ENCODE measurements at regions not wholly inside any gene's neighbourhood (a gene's known extent, or its start where the extent isn't known, plus 50 kb on each side); places are given as distances from the start of the nearest gene placed in this dataset.

DNA sequence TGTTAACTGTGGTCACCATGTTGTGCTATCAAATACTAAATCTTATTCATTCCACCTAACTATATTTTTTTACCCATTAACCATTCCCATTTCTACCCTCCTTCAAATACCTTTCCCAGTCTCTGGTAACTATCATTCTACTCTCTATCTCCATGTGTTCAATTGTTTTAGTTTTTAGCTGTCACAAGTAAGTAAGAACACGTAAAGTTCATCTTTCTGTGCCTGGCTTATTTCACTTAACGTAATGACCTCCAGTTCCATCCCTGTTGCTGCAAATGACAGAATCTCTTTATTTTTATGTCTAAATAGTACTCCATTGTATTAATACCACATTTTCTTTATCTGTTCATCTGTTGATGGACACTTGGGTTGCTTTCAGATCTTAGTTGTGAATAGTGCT is 485.1 kb upstream of the CD180 start:
- H3K27me3 Mint-ChIP-seq (ENCODE audit: low read depth): no peaks in the 10 kb centered on the region; the same call in 1 of the 2 replicates
- DNase-seq (ENCODE audit: low spot score): no peak
- H3K27ac Mint-ChIP-seq: no peak overlapping the region
- H3K4me3 Mint-ChIP-seq: no peak overlapping the region
- peaks cover 25% of the 10 kb centered on the region for H3K36me3 Mint-ChIP-seq
- H3K4me1 Mint-ChIP-seq: peaks cover 18% of the 10 kb centered on the region
- TF ChIP-seq, protein P1, sequence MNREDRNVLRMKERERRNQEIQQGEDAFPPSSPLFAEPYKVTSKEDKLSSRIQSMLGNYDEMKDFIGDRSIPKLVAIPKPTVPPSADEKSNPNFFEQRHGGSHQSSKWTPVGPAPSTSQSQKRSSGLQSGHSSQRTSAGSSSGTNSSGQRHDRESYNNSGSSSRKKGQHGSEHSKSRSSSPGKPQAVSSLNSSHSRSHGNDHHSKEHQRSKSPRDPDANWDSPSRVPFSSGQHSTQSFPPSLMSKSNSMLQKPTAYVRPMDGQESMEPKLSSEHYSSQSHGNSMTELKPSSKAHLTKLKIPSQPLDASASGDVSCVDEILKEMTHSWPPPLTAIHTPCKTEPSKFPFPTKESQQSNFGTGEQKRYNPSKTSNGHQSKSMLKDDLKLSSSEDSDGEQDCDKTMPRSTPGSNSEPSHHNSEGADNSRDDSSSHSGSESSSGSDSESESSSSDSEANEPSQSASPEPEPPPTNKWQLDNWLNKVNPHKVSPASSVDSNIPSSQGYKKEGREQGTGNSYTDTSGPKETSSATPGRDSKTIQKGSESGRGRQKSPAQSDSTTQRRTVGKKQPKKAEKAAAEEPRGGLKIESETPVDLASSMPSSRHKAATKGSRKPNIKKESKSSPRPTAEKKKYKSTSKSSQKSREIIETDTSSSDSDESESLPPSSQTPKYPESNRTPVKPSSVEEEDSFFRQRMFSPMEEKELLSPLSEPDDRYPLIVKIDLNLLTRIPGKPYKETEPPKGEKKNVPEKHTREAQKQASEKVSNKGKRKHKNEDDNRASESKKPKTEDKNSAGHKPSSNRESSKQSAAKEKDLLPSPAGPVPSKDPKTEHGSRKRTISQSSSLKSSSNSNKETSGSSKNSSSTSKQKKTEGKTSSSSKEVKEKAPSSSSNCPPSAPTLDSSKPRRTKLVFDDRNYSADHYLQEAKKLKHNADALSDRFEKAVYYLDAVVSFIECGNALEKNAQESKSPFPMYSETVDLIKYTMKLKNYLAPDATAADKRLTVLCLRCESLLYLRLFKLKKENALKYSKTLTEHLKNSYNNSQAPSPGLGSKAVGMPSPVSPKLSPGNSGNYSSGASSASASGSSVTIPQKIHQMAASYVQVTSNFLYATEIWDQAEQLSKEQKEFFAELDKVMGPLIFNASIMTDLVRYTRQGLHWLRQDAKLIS (CRISPR knock-in tag; IDR thresholded peaks at IDR 0.05; ENCODE audit: borderline replicate concordance): no peak
- TF ChIP-seq, protein P2, sequence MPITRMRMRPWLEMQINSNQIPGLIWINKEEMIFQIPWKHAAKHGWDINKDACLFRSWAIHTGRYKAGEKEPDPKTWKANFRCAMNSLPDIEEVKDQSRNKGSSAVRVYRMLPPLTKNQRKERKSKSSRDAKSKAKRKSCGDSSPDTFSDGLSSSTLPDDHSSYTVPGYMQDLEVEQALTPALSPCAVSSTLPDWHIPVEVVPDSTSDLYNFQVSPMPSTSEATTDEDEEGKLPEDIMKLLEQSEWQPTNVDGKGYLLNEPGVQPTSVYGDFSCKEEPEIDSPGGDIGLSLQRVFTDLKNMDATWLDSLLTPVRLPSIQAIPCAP (CRISPR knock-in tag; IDR thresholded peaks at IDR 0.05): no peak
- TF ChIP-seq NFE2L1 (CRISPR knock-in tag; IDR thresholded peaks at IDR 0.05): no peak
- TF ChIP-seq KAT7 (CRISPR knock-in tag; IDR thresholded peaks at IDR 0.05; ENCODE audit: borderline replicate concordance): no peak
- no peak for TF ChIP-seq NFYB (CRISPR knock-in tag; conservative IDR thresholded peaks at IDR 0.05; ENCODE audit: low read depth)
- TF ChIP-seq, protein P3, sequence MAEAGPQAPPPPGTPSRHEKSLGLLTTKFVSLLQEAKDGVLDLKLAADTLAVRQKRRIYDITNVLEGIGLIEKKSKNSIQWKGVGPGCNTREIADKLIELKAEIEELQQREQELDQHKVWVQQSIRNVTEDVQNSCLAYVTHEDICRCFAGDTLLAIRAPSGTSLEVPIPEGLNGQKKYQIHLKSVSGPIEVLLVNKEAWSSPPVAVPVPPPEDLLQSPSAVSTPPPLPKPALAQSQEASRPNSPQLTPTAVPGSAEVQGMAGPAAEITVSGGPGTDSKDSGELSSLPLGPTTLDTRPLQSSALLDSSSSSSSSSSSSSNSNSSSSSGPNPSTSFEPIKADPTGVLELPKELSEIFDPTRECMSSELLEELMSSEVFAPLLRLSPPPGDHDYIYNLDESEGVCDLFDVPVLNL (CRISPR knock-in tag; IDR thresholded peaks at IDR 0.05; ENCODE audit: borderline replicate concordance, low read depth): no peak
- TF ChIP-seq ZNF423 (CRISPR knock-in tag; IDR thresholded peaks at IDR 0.05): no peak
- TF ChIP-seq CREM (CRISPR knock-in tag; IDR thresholded peaks at IDR 0.05): no peak
- TF ChIP-seq SMAD4 (CRISPR knock-in tag; IDR thresholded peaks at IDR 0.05): no peak
- no peak for TF ChIP-seq ZNF121 (CRISPR knock-in tag; IDR thresholded peaks at IDR 0.05)
- TF ChIP-seq SMAD3 (CRISPR knock-in tag; IDR thresholded peaks at IDR 0.05; ENCODE audit: borderline replicate concordance): no peak
- TF ChIP-seq, protein P4, sequence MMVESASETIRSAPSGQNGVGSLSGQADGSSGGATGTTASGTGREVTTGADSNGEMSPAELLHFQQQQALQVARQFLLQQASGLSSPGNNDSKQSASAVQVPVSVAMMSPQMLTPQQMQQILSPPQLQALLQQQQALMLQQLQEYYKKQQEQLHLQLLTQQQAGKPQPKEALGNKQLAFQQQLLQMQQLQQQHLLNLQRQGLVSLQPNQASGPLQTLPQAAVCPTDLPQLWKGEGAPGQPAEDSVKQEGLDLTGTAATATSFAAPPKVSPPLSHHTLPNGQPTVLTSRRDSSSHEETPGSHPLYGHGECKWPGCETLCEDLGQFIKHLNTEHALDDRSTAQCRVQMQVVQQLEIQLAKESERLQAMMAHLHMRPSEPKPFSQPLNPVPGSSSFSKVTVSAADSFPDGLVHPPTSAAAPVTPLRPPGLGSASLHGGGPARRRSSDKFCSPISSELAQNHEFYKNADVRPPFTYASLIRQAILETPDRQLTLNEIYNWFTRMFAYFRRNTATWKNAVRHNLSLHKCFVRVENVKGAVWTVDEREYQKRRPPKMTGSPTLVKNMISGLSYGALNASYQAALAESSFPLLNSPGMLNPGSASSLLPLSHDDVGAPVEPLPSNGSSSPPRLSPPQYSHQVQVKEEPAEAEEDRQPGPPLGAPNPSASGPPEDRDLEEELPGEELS (CRISPR knock-in tag; IDR thresholded peaks at IDR 0.05): no peak
- TF ChIP-seq GTF2I (CRISPR knock-in tag; conservative IDR thresholded peaks at IDR 0.05): no peak
- TF ChIP-seq, protein P5, sequence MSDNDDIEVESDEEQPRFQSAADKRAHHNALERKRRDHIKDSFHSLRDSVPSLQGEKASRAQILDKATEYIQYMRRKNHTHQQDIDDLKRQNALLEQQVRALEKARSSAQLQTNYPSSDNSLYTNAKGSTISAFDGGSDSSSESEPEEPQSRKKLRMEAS (CRISPR knock-in tag; IDR thresholded peaks at IDR 0.05): no peak
- TF ChIP-seq, protein P6, sequence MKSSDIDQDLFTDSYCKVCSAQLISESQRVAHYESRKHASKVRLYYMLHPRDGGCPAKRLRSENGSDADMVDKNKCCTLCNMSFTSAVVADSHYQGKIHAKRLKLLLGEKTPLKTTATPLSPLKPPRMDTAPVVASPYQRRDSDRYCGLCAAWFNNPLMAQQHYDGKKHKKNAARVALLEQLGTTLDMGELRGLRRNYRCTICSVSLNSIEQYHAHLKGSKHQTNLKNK (CRISPR knock-in tag; IDR thresholded peaks at IDR 0.05): no peak
- TF ChIP-seq, protein P7, sequence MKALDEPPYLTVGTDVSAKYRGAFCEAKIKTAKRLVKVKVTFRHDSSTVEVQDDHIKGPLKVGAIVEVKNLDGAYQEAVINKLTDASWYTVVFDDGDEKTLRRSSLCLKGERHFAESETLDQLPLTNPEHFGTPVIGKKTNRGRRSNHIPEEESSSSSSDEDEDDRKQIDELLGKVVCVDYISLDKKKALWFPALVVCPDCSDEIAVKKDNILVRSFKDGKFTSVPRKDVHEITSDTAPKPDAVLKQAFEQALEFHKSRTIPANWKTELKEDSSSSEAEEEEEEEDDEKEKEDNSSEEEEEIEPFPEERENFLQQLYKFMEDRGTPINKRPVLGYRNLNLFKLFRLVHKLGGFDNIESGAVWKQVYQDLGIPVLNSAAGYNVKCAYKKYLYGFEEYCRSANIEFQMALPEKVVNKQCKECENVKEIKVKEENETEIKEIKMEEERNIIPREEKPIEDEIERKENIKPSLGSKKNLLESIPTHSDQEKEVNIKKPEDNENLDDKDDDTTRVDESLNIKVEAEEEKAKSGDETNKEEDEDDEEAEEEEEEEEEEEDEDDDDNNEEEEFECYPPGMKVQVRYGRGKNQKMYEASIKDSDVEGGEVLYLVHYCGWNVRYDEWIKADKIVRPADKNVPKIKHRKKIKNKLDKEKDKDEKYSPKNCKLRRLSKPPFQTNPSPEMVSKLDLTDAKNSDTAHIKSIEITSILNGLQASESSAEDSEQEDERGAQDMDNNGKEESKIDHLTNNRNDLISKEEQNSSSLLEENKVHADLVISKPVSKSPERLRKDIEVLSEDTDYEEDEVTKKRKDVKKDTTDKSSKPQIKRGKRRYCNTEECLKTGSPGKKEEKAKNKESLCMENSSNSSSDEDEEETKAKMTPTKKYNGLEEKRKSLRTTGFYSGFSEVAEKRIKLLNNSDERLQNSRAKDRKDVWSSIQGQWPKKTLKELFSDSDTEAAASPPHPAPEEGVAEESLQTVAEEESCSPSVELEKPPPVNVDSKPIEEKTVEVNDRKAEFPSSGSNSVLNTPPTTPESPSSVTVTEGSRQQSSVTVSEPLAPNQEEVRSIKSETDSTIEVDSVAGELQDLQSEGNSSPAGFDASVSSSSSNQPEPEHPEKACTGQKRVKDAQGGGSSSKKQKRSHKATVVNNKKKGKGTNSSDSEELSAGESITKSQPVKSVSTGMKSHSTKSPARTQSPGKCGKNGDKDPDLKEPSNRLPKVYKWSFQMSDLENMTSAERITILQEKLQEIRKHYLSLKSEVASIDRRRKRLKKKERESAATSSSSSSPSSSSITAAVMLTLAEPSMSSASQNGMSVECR (CRISPR knock-in tag; IDR thresholded peaks at IDR 0.05; ENCODE audit: borderline replicate concordance): no peak
- no peak for TF ChIP-seq RORB (CRISPR knock-in tag; IDR thresholded peaks at IDR 0.05)
- no peak for TF ChIP-seq TEAD1 (CRISPR knock-in tag; IDR thresholded peaks at IDR 0.05)
- TF ChIP-seq, protein P8, sequence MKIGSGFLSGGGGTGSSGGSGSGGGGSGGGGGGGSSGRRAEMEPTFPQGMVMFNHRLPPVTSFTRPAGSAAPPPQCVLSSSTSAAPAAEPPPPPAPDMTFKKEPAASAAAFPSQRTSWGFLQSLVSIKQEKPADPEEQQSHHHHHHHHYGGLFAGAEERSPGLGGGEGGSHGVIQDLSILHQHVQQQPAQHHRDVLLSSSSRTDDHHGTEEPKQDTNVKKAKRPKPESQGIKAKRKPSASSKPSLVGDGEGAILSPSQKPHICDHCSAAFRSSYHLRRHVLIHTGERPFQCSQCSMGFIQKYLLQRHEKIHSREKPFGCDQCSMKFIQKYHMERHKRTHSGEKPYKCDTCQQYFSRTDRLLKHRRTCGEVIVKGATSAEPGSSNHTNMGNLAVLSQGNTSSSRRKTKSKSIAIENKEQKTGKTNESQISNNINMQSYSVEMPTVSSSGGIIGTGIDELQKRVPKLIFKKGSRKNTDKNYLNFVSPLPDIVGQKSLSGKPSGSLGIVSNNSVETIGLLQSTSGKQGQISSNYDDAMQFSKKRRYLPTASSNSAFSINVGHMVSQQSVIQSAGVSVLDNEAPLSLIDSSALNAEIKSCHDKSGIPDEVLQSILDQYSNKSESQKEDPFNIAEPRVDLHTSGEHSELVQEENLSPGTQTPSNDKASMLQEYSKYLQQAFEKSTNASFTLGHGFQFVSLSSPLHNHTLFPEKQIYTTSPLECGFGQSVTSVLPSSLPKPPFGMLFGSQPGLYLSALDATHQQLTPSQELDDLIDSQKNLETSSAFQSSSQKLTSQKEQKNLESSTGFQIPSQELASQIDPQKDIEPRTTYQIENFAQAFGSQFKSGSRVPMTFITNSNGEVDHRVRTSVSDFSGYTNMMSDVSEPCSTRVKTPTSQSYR (CRISPR knock-in tag; IDR thresholded peaks at IDR 0.05): no peak
- TF ChIP-seq FOXK1 (CRISPR knock-in tag; IDR thresholded peaks at IDR 0.05): no peak
- H3K9me3 Mint-ChIP-seq: peaks cover 40% of the 10 kb centered on the region
- ChIA-PET POLR2A (no interaction called here), CTCF (no interaction called here)
- ATAC-seq: no peak

Measured in WTC11 (cell line).